ENCODE measurements at regions not wholly inside any gene's neighbourhood (a gene's known extent, or its start where the extent isn't known, plus 50 kb on each side); places are given as distances from the start of the nearest gene placed in this dataset.

DNA sequence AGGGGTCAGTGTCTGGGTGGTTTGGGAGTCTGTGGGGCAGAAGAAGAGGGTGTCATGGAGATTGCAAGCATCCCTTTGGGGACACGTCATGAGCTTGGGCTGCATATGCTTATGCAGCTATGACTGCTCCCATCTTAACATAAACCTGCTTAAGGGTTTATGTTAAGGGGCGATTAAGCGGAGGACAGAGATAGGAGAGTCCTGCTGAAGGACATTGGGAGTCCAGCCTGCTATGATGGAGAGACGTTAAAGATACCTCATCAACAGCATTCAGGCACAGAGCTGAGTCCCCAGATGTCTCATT is 76.8 kb upstream of the AKR1E2 start:
- no peaks in the 10 kb centered on the region for H3K9me1 ChIP-seq (replicated peaks; ENCODE audit: control insufficient read depth, extremely low read depth, insufficient read depth, low read length)
- H3K9me3 ChIP-seq (replicated peaks; ENCODE audit: control insufficient read depth, insufficient read depth, low read length), result no peaks in the 10 kb centered on the region
- FAIRE-seq (no peak), DNase-seq (ENCODE audit: low read depth, low spot score) (no peak)
- no peaks in the 10 kb centered on the region for H3K27me3 ChIP-seq (ENCODE audit: control insufficient read depth in 2 of 2, insufficient read depth in 2 of 2, low read length in 2 of 2)
- no peak overlapping the region for H3K9ac ChIP-seq (replicated peaks; ENCODE audit: extremely low read depth, insufficient read depth, low read length)
- no peaks in the 10 kb centered on the region for H4K20me1 ChIP-seq (replicated peaks; ENCODE audit: control insufficient read depth, extremely low read depth, insufficient read depth, low read length)
- no peak for TF ChIP-seq JUN (IDR thresholded peaks at IDR 0.05; ENCODE audit: borderline replicate concordance, insufficient read depth, insufficient read length, low read depth)
- TF ChIP-seq EZH2 (IDR thresholded peaks at IDR 0.05; ENCODE audit: borderline replicate concordance, low read depth, low read length, severe bottlenecking), result no peak
- no peak for TF ChIP-seq FOS (IDR thresholded peaks at IDR 0.05; ENCODE audit: borderline replicate concordance, insufficient read depth, low read length)
- TF ChIP-seq POLR2AphosphoS5 (IDR thresholded peaks at IDR 0.05; ENCODE audit: insufficient read depth, low read depth, low read length), result no peak
- no peak for TF ChIP-seq MYC (IDR thresholded peaks at IDR 0.05; ENCODE audit: low read depth, low read length)
- no peak for TF ChIP-seq GATA2 (IDR thresholded peaks at IDR 0.05; ENCODE audit: insufficient read depth, insufficient read length, low read depth, low read length)
- TF ChIP-seq POLR2A (IDR thresholded peaks at IDR 0.05; ENCODE audit: low read depth, low read length), result no peak
- TF ChIP-seq, protein P1, sequence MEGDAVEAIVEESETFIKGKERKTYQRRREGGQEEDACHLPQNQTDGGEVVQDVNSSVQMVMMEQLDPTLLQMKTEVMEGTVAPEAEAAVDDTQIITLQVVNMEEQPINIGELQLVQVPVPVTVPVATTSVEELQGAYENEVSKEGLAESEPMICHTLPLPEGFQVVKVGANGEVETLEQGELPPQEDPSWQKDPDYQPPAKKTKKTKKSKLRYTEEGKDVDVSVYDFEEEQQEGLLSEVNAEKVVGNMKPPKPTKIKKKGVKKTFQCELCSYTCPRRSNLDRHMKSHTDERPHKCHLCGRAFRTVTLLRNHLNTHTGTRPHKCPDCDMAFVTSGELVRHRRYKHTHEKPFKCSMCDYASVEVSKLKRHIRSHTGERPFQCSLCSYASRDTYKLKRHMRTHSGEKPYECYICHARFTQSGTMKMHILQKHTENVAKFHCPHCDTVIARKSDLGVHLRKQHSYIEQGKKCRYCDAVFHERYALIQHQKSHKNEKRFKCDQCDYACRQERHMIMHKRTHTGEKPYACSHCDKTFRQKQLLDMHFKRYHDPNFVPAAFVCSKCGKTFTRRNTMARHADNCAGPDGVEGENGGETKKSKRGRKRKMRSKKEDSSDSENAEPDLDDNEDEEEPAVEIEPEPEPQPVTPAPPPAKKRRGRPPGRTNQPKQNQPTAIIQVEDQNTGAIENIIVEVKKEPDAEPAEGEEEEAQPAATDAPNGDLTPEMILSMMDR (IDR thresholded peaks at IDR 0.05; ENCODE audit: extremely low read depth in 1 of 2, insufficient read depth in 1 of 2, low read depth in 1 of 2, low read length in 2 of 2), result no peak
- TF ChIP-seq, protein P2, sequence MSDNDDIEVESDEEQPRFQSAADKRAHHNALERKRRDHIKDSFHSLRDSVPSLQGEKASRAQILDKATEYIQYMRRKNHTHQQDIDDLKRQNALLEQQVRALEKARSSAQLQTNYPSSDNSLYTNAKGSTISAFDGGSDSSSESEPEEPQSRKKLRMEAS (IDR thresholded peaks at IDR 0.05; ENCODE audit: insufficient read depth, insufficient read length), result no peak
- H3K27ac ChIP-seq (ENCODE audit: insufficient read depth, low read depth, low read length), result no peak overlapping the region
- POLR2A ChIA-PET, result no interaction called here
- no peaks in the 10 kb centered on the region for H3K4me1 ChIP-seq (ENCODE audit: control insufficient read depth, extremely low read depth, insufficient read depth, low read length)
- CTCF ChIA-PET, result no interaction called here
- H3K36me3 ChIP-seq (ENCODE audit: control insufficient read depth in 2 of 2, extremely low read depth in 1 of 2, insufficient read depth in 2 of 2, low read length in 2 of 2), result no peaks in the 10 kb centered on the region
- dilution Hi-C loops (cut with MboI; ENCODE audit: extremely low pct_ligation_motif_present, low sequenced_read_pairs), result no loop called here
- no peak overlapping the region for H3K4me2 ChIP-seq (ENCODE audit: insufficient read depth, low read length)
- no TSS peak for BruUV-seq (replicated peaks)
- no peak overlapping the region for H3K4me3 ChIP-seq (replicated peaks in 1 of 3; ENCODE audit: insufficient read depth in 1 of 3, low read depth in 1 of 3, low read length in 3 of 3)
- intact Hi-C loops (cut with micrococcal nuclease), result no loop called here
- no peak overlapping the region for H2AFZ ChIP-seq (ENCODE audit: low read depth, low read length)
- H3K79me2 ChIP-seq (ENCODE audit: control insufficient read depth, insufficient read depth, low read length), result no peaks in the 10 kb centered on the region
